IPS DF 6.9 (cell line): ENCODE measurements at regions not wholly inside any gene's neighbourhood (a gene's known extent, or its start where the extent isn't known, plus 50 kb on each side); places are given as distances from the start of the nearest gene placed in this dataset.
"Not testable (repeated sequence)": the region's sequence is repeated elsewhere in the genome, so short reads cannot be mapped to it uniquely, and the experiment has no call there.

Source experiments
- DNase-seq: peaks from one replicate; pipeline ENCODE4 v3.0.0-alpha.2; 2013; ENCODE audit warnings: low read depth, low spot score
- H3K27ac ChIP-seq: one replicate; pipeline ENCODE4 v1.5.1; 2013; ENCODE audit warnings: low read length, control low read depth
- H3K27me3 ChIP-seq: 2 replicates; pipeline ENCODE4 v1.6.1; 2013; ENCODE audit warnings: mild to moderate bottlenecking, low read length; ENCODE audit not compliant: control insufficient read depth, insufficient read depth
- H3K36me3 ChIP-seq: 2 replicates; pipeline ENCODE4 v1.6.1; 2013; ENCODE audit warnings: low read length; ENCODE audit not compliant: control insufficient read depth, insufficient read depth
- H3K4me1 ChIP-seq: 2 replicates; pipeline ENCODE4 v1.6.1; 2013; ENCODE audit warnings: low read length; ENCODE audit not compliant: control insufficient read depth, insufficient read depth
- H3K4me3 ChIP-seq: 2 replicates; pipeline ENCODE4 v1.5.1; 2013; ENCODE audit warnings: mild to moderate bottlenecking, low read length
- H3K9me3 ChIP-seq: 2 replicates; pipeline ENCODE4 v1.6.1; 2013; ENCODE audit warnings: low read length, inconsistent platforms; ENCODE audit not compliant: control insufficient read depth, insufficient read depth
- WGBS: extraction: QIAGEN DNeasy Blood & Tissue Kit; methylation state at CpG from one replicate; pipeline ENCODE4 v1.1.7; 2013; ENCODE audit warnings: mixed read lengths, missing lambda C conversion rate; ENCODE audit not compliant: insufficient read length, insufficient coverage; 5-methylcytosine and 5-hydroxymethylcytosine counted together

DNA sequence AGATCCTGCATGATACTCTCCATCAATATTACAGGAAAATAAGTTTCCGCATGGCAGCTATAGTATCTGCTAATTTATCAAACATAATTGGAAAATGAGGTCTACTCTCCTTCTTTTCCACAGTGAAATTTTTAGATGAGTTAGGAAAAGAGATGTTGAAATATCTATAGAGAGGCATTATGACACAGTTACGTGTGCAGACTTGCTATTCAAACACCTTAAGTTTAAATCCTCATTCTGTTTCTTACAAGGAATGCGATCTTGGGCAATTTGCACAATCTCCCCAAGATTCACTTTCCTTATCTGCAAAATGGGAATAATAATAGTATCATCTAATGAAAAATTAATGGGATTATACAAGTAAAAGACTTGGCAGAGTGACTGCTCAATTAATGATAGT, 91.7 kb upstream of the SLCO6A1 start:
- no peaks in the 10 kb centered on the region for H3K9me3 ChIP-seq
- no CpG with 5 or more reads among the region's 3 CpGs for WGBS
- no peaks in the 10 kb centered on the region for H3K27me3 ChIP-seq
- H3K36me3 ChIP-seq: no peaks in the 10 kb centered on the region
- no peak overlapping the region for H3K27ac ChIP-seq
- H3K4me1 ChIP-seq: no peaks in the 10 kb centered on the region; the same call in 1 of the 2 replicates
- no peak overlapping the region for H3K4me3 ChIP-seq
- no peak for DNase-seq

- WGBS: no CpG with 5 or more reads among the region's 5 CpGs
Measured at GRCh38 chr5:102591650-102592049, 92.8 kb upstream of the SLCO6A1 start.

GRCh38 chr5:102592586-102592985, 93.8 kb upstream of the SLCO6A1 start:
- not testable (repeated sequence) for H3K36me3 ChIP-seq, H3K9me3 ChIP-seq, H3K4me1 ChIP-seq, H3K4me3 ChIP-seq, H3K27ac ChIP-seq, DNase-seq, H3K27me3 ChIP-seq
- no CpG with 5 or more reads among the region's 3 CpGs for WGBS

More at GRCh38 chr5:102591650-102592049, 92.8 kb upstream of the SLCO6A1 start:
- no peaks in the 10 kb centered on the region for H3K27me3 ChIP-seq
- H3K36me3 ChIP-seq: no peaks in the 10 kb centered on the region
- H3K4me1 ChIP-seq: no peaks in the 10 kb centered on the region; the same call in 1 of the 2 replicates
- no peak overlapping the region for H3K4me3 ChIP-seq
- no peaks in the 10 kb centered on the region for H3K9me3 ChIP-seq
- no peak for DNase-seq
- H3K27ac ChIP-seq: no peak overlapping the region

DNA sequence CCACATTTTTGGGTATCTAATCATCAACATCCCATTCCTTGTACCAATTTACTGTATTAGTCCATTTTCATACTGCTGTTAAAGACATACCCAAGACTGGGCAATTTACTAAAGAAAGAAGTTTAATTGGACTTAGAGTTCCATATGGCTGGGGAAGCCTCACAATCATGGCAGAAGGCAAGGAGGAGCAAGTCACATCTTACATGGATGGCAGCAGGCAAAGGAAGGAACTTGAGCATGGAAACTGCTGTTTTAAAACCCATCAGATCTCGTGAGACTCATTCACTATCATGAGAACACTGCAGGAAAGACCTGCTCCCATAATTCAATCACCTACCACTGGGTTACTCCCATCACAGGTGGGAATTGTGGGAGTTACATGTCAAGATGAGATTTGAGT, 95.4 kb upstream of the SLCO6A1 start:
- no peak overlapping the region for H3K27ac ChIP-seq
- no peak overlapping the region for H3K4me3 ChIP-seq
- WGBS: no CpG with 5 or more reads among the region's 1 CpG
- H3K27me3 ChIP-seq: no peaks in the 10 kb centered on the region
- no peaks in the 10 kb centered on the region; the same call in 1 of the 2 replicates for H3K4me1 ChIP-seq
- DNase-seq: no peak
- no peaks in the 10 kb centered on the region for H3K9me3 ChIP-seq
- H3K36me3 ChIP-seq: no peaks in the 10 kb centered on the region

GRCh38 chr5:102595332-102595731, 96.5 kb upstream of the SLCO6A1 start:
- Histone ChIP-seq H3K27me3 (no peaks in the 10 kb centered on the region), H3K4me3 (no peak overlapping the region), H3K4me1 (no peaks in the 10 kb centered on the region; the same call in 1 of the 2 replicates), H3K27ac (no peak overlapping the region), H3K9me3 (no peaks in the 10 kb centered on the region), H3K36me3 (no peaks in the 10 kb centered on the region)
- no peak for DNase-seq

- DNase-seq: no peak
- no peaks in the 10 kb centered on the region for H3K36me3 ChIP-seq
- H3K27me3 ChIP-seq: no peaks in the 10 kb centered on the region
- no peak overlapping the region for H3K27ac ChIP-seq
- no peak overlapping the region for H3K4me3 ChIP-seq
- WGBS: no CpG with 5 or more reads among the region's 3 CpGs
- no peaks in the 10 kb centered on the region for H3K9me3 ChIP-seq
- H3K4me1 ChIP-seq: no peaks in the 10 kb centered on the region; the same call in 1 of the 2 replicates
Measured at GRCh38 chr5:102596113-102596512, 97.3 kb upstream of the SLCO6A1 start.

- H3K36me3 ChIP-seq: no peaks in the 10 kb centered on the region
- H3K4me1 ChIP-seq: no peaks in the 10 kb centered on the region; the same call in 1 of the 2 replicates
- H3K27ac ChIP-seq: no peak overlapping the region
- H3K4me3 ChIP-seq: no peak overlapping the region
- no peaks in the 10 kb centered on the region for H3K27me3 ChIP-seq
- WGBS: no CpG with 5 or more reads among the region's 1 CpG
- no peak for DNase-seq
- H3K9me3 ChIP-seq: no peaks in the 10 kb centered on the region
Measured at GRCh38 chr5:102596951-102597350, 98.2 kb upstream of the SLCO6A1 start.

DNA sequence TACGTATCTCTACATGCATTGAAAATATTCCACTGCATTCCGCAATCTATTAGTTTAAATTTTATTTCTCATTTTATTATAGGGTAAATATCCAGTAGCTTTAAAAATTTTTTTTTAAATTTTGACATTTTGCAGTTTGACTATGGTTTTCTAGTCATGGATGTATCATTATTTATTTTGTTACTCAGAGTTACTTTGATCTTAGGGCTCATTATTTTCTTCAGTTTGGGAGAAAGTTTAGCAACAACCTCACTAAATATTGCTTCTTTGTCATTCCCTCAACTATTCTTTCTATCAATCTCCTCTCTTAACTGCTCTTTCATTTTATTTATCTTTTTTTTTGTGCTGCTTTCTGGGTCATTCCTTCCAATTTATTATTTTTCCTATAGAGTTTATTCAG, 100.5 kb upstream of the SLCO6A1 start:
- Histone ChIP-seq H3K4me1 (peaks cover 1% of the 10 kb centered on the region; the same call in 1 of the 2 replicates), H3K9me3 (no peaks in the 10 kb centered on the region), H3K36me3 (no peaks in the 10 kb centered on the region), H3K27ac (no peak overlapping the region), H3K4me3 (no peak overlapping the region), H3K27me3 (no peaks in the 10 kb centered on the region)
- no CpG with 5 or more reads among the region's 2 CpGs for WGBS
- no peak for DNase-seq

DNA sequence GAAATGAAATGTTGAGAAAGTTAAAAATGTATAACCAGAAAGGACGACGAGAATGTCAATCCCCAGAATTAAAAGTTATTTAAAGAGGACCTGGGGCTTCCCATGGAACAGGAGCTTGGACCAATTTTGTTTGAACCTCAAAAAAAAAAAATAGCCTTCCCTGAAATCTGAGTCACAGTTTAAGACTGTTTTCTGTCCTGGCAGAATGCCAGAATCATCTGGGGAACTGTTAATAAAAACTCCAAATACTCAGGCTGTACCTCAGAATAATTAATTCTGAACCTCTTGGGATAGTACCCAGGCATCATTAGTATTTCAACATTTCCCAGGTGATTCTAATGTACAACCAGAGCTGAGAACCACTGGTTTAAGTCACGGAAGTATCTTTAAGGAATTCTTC, 102.2 kb upstream of the SLCO6A1 start:
- DNase-seq: no peak
- peaks cover 1% of the 10 kb centered on the region; the same call in 1 of the 2 replicates for H3K4me1 ChIP-seq
- H3K36me3 ChIP-seq: no peaks in the 10 kb centered on the region
- no peak overlapping the region for H3K4me3 ChIP-seq
- no CpG with 5 or more reads among the region's 3 CpGs for WGBS
- no peak overlapping the region for H3K27ac ChIP-seq
- no peaks in the 10 kb centered on the region for H3K9me3 ChIP-seq
- H3K27me3 ChIP-seq: no peaks in the 10 kb centered on the region

- Histone ChIP-seq H3K4me1 (peaks cover 1% of the 10 kb centered on the region; the same call in 1 of the 2 replicates), H3K4me3 (no peak overlapping the region), H3K9me3 (no peaks in the 10 kb centered on the region), H3K27ac (no peak overlapping the region), H3K27me3 (no peaks in the 10 kb centered on the region), H3K36me3 (no peaks in the 10 kb centered on the region)
- no peak for DNase-seq
Measured at GRCh38 chr5:102603670-102604069, 104.9 kb upstream of the SLCO6A1 start.

GRCh38 chr5:102608414-102608813, 109.6 kb upstream of the SLCO6A1 start:
- no peak overlapping the region for H3K27ac ChIP-seq
- H3K4me1 ChIP-seq: peaks cover 1% of the 10 kb centered on the region; the same call in 1 of the 2 replicates
- no peaks in the 10 kb centered on the region for H3K36me3 ChIP-seq
- no CpG with 5 or more reads among the region's 4 CpGs for WGBS
- no peaks in the 10 kb centered on the region for H3K27me3 ChIP-seq
- no peaks in the 10 kb centered on the region for H3K9me3 ChIP-seq
- DNase-seq: no peak
- H3K4me3 ChIP-seq: no peak overlapping the region
